Prostate gland (tissue), 2 donors: ENCODE measurements at regions not wholly inside any gene's neighbourhood (a gene's known extent, or its start where the extent isn't known, plus 50 kb on each side); places are given as distances from the start of the nearest gene placed in this dataset.

ENCODE experiments used
- POLR2A ChIP-seq: fragments of 450-650 bp; IDR thresholded peaks from one replicate; pipeline ENCODE4 v1.6.1; 2016; ENCODE audit warnings: antibody characterized with exemption, mild to moderate bottlenecking
- POLR2AphosphoS5 ChIP-seq: sonication (generic); formaldehyde crosslinking; IDR thresholded peaks from one replicate; pipeline ENCODE4 v1.6.1; 2017; ENCODE audit warnings: antibody characterized with exemption
- TF ChIP-seq, protein P1 (sequence below), 4 experiments: fragments of 200-600 bp in 2 of 4; fragments of 450-650 bp in 2 of 4; sonication (generic) in 2 of 4; IDR thresholded peaks; 1 replicate in 3 of 4; 2 replicates in 1 of 4; pipeline ENCODE4 v1.5.1; 2016 to 2019; ENCODE audit warnings: antibody characterized with exemption in 4 of 4, mild to moderate bottlenecking in 2 of 4, moderate library complexity in 2 of 4

DNA sequence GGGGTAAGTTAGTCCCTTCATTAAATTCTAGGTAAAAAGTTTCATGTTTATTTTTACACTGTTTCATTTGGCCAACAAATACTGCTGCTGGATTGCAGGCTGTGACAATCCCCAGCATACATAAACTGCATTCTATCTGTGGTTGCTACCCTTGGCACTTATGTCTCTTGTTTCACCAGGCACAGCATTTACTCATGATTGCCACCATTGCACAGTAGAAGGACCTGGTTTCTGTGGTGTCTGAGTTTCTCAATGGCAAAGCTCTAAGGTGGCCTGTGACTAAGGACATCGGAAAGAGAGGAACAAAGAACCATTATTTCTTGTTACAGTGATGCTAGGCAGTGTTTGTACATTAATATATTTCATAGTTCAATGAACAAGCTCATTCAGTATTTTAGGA is 878.4 kb upstream of the NEGR1 start:
- TF ChIP-seq POLR2AphosphoS5, result no peak
- TF ChIP-seq, protein P1, sequence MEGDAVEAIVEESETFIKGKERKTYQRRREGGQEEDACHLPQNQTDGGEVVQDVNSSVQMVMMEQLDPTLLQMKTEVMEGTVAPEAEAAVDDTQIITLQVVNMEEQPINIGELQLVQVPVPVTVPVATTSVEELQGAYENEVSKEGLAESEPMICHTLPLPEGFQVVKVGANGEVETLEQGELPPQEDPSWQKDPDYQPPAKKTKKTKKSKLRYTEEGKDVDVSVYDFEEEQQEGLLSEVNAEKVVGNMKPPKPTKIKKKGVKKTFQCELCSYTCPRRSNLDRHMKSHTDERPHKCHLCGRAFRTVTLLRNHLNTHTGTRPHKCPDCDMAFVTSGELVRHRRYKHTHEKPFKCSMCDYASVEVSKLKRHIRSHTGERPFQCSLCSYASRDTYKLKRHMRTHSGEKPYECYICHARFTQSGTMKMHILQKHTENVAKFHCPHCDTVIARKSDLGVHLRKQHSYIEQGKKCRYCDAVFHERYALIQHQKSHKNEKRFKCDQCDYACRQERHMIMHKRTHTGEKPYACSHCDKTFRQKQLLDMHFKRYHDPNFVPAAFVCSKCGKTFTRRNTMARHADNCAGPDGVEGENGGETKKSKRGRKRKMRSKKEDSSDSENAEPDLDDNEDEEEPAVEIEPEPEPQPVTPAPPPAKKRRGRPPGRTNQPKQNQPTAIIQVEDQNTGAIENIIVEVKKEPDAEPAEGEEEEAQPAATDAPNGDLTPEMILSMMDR (IDR thresholded peaks at IDR 0.05), result no peak
- TF ChIP-seq POLR2A, result no peak
